ENCODE measurements at regions not wholly inside any gene's neighbourhood (a gene's known extent, or its start where the extent isn't known, plus 50 kb on each side); places are given as distances from the start of the nearest gene placed in this dataset.

DNA sequence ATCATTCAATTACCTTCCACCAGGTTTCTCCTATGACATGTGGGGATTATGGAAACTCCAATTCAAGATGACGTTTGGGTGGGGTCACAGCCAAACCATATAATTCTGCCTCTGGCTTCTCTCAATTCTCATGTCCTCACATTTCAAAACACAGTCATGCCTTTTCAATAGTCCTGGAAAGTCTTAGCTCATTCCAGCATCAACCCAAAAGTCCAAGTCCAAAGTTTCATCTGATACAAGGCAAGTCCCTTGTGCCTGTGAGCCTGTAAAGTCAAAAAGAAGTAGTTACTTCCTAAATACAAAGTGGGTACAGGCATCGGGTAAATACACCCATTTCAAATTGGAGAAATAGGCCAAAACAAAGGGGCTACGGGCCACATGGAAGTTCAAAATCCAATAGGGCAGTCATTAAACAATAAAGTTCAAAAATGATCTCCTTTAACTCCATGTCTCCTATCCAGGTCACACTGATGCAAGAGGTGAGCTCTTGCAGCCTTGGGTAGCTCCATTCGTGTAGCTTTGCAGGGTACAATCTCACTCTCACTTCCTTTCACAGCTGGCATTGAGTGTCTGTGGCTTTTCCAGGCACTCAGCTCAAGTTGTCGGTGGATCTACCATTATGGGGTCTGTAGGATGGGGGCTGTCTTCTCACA is 112.9 kb downstream of the FCRL5 start:
- Histone ChIP-seq H3K4me3 (no peak overlapping the region), H3K27ac (ENCODE audit: low read depth in 1 of 2, low read length in 1 of 2) (no peak overlapping the region), H3K9ac (ENCODE audit: insufficient read depth in 1 of 2, low read length in 2 of 2) (no peak overlapping the region), H3K27me3 (ENCODE audit: control insufficient read depth in 3 of 3, insufficient read depth in 3 of 3, low read length in 2 of 3) (peaks cover 0 to 2% (median 0%) of the 10 kb centered on the region in 3 donors), H3K4me1 (ENCODE audit: control insufficient read depth in 5 of 5, insufficient read depth in 5 of 5, low read length in 5 of 5) (no peaks in the 10 kb centered on the region), H3K9me3 (ENCODE audit: control insufficient read depth in 4 of 4, insufficient read depth in 3 of 4, low read length in 3 of 4) (no peaks in the 10 kb centered on the region), H3K36me3 (ENCODE audit: control insufficient read depth in 4 of 4, insufficient read depth in 4 of 4, low read length in 4 of 4) (no peaks in the 10 kb centered on the region)
- WGBS, 2 donors = 76 to 86% methylated on average over 5 of the region's 5 CpGs
- TF ChIP-seq, protein P1, sequence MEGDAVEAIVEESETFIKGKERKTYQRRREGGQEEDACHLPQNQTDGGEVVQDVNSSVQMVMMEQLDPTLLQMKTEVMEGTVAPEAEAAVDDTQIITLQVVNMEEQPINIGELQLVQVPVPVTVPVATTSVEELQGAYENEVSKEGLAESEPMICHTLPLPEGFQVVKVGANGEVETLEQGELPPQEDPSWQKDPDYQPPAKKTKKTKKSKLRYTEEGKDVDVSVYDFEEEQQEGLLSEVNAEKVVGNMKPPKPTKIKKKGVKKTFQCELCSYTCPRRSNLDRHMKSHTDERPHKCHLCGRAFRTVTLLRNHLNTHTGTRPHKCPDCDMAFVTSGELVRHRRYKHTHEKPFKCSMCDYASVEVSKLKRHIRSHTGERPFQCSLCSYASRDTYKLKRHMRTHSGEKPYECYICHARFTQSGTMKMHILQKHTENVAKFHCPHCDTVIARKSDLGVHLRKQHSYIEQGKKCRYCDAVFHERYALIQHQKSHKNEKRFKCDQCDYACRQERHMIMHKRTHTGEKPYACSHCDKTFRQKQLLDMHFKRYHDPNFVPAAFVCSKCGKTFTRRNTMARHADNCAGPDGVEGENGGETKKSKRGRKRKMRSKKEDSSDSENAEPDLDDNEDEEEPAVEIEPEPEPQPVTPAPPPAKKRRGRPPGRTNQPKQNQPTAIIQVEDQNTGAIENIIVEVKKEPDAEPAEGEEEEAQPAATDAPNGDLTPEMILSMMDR (IDR thresholded peaks at IDR 0.05; ENCODE audit: control extremely low read depth, extremely low read depth) = no peak
- ATAC-seq (ENCODE audit: insufficient read depth, low FRiP score) = no peak
- no peak for DNase-seq

GRCh38 chr1:157438613-157439012 is 113.7 kb downstream of the FCRL5 start:
- peak in 1 of 3 donors; percentile 23 for DNase-seq
- Histone ChIP-seq H3K27me3 (ENCODE audit: control insufficient read depth in 3 of 3, insufficient read depth in 3 of 3, low read length in 2 of 3) (peaks cover 0 to 2% (median 0%) of the 10 kb centered on the region in 3 donors), H3K4me1 (ENCODE audit: control insufficient read depth in 5 of 5, insufficient read depth in 5 of 5, low read length in 5 of 5) (no peaks in the 10 kb centered on the region), H3K4me3 (no peak overlapping the region), H3K36me3 (ENCODE audit: control insufficient read depth in 4 of 4, insufficient read depth in 4 of 4, low read length in 4 of 4) (no peaks in the 10 kb centered on the region), H3K9ac (ENCODE audit: insufficient read depth in 1 of 2, low read length in 2 of 2) (no peak overlapping the region), H3K27ac (ENCODE audit: low read depth in 1 of 2, low read length in 1 of 2) (no peak overlapping the region), H3K9me3 (ENCODE audit: control insufficient read depth in 4 of 4, insufficient read depth in 3 of 4, low read length in 3 of 4) (no peaks in the 10 kb centered on the region)
- TF ChIP-seq, protein P1 (IDR thresholded peaks at IDR 0.05; ENCODE audit: control extremely low read depth, extremely low read depth) = no peak
- no peak for ATAC-seq (ENCODE audit: insufficient read depth, low FRiP score)

GRCh38 chr1:157438146-157438545 is 114.2 kb downstream of the FCRL5 start:
- Histone ChIP-seq H3K27ac (ENCODE audit: low read depth in 1 of 2, low read length in 1 of 2) (no peak overlapping the region), H3K9me3 (ENCODE audit: control insufficient read depth in 4 of 4, insufficient read depth in 3 of 4, low read length in 3 of 4) (peaks cover 0 to 2% (median 0%) of the 10 kb centered on the region in 4 donors), H3K9ac (ENCODE audit: insufficient read depth in 1 of 2, low read length in 2 of 2) (no peak overlapping the region), H3K4me1 (ENCODE audit: control insufficient read depth in 5 of 5, insufficient read depth in 5 of 5, low read length in 5 of 5) (no peaks in the 10 kb centered on the region), H3K36me3 (ENCODE audit: control insufficient read depth in 4 of 4, insufficient read depth in 4 of 4, low read length in 4 of 4) (no peaks in the 10 kb centered on the region), H3K27me3 (ENCODE audit: control insufficient read depth in 3 of 3, insufficient read depth in 3 of 3, low read length in 2 of 3) (peaks cover 0 to 2% (median 0%) of the 10 kb centered on the region in 3 donors), H3K4me3 (no peak overlapping the region)
- no peak for ATAC-seq (ENCODE audit: insufficient read depth, low FRiP score)
- peak in 2 of 3 donors; percentile 10 to 38 for DNase-seq
- TF ChIP-seq, protein P1 (IDR thresholded peaks at IDR 0.05; ENCODE audit: control extremely low read depth, extremely low read depth) = no peak
- WGBS, 2 donors = 47 to 65% methylated on average over 1 of the region's 1 CpG

DNA sequence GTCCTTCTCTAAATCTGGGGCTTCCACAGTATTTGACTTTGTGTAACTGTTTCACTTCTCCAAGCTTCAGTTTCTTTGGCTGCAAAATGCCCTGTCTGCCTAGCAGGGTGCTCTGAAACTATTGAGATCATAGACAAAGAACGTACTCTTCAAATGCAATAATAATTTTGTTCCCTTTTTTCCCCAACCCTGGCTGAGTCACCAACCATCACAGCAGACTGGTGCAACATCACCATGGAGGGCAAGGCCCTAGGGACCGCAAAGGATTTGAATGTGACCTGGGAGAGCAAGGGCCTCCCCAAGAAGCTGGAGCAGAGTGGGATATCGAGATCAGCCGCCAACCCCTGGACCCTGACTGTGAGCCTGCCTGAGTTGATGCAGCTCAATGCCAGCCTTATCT is 115.0 kb downstream of the FCRL5 start:
- peaks cover 0 to 2% (median 0%) of the 10 kb centered on the region in 4 donors for H3K9me3 ChIP-seq (ENCODE audit: control insufficient read depth in 4 of 4, insufficient read depth in 3 of 4, low read length in 3 of 4)
- no peak overlapping the region for H3K27ac ChIP-seq (ENCODE audit: low read depth in 1 of 2, low read length in 1 of 2)
- H3K9ac ChIP-seq (ENCODE audit: insufficient read depth in 1 of 2, low read length in 2 of 2) = no peak overlapping the region
- H3K27me3 ChIP-seq (ENCODE audit: control insufficient read depth in 3 of 3, insufficient read depth in 3 of 3, low read length in 2 of 3) = peaks cover 0 to 2% (median 0%) of the 10 kb centered on the region in 3 donors
- TF ChIP-seq, protein P1 (IDR thresholded peaks at IDR 0.05; ENCODE audit: control extremely low read depth, extremely low read depth) = no peak
- DNase-seq (no peak), ATAC-seq (ENCODE audit: insufficient read depth, low FRiP score) (no peak)
- no peaks in the 10 kb centered on the region for H3K36me3 ChIP-seq (ENCODE audit: control insufficient read depth in 4 of 4, insufficient read depth in 4 of 4, low read length in 4 of 4)
- no peaks in the 10 kb centered on the region for H3K4me1 ChIP-seq (ENCODE audit: control insufficient read depth in 5 of 5, insufficient read depth in 5 of 5, low read length in 5 of 5)
- no peak overlapping the region for H3K4me3 ChIP-seq
- WGBS, 2 donors = 67 to 74% methylated on average over 4 of the region's 4 CpGs

Measured in lung (tissue), 11 donors.